GM18519 (cell line): ENCODE measurements at regions not wholly inside any gene's neighbourhood (a gene's known extent, or its start where the extent isn't known, plus 50 kb on each side); places are given as distances from the start of the nearest gene placed in this dataset.

ENCODE experiments used
- ATAC-seq: cut with Tn5 transposase; IDR thresholded peaks from one replicate; pipeline ENCODE4 v1.9.1; 2021; ENCODE audit warnings: mild to moderate bottlenecking, moderate library complexity; ENCODE audit not compliant: unreplicated experiment, low FRiP score

DNA sequence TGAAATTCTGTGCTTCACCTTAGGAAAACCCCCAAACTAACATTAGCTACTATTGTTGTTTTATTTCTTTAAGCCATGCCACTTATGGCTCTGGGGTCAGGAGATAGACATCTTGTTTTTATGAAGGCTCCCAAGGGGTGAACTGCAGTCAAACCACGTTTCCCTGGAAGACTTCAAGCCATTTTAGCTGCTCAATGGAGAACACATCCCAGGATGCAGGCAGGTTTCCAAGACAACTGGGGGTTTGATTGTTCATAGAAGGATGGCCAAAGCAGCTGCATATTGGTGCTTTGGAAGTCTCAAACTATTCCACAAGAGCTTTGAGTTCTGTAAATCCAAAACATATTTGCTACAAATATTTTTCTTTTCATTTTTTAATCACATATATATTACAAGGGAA, 818.0 kb downstream of the MAFB start:
- no peak for ATAC-seq

DNA sequence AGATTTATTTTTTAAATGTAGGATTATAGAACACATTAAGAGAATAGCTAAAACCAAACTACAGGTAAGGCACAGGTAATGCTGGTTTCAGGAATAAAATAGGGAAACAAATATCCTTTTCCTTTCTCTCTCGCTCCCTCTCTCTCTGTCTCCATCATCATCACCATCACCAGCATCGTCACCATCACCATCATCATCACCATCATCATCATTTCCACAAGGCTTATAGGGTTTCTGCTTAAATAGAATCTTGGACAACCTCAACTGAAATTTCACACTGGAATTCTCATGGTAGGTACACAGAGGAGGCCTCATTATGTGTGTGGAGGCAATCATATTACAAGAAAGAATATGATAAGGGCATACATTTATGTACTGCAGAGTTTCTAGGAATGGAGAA, 823.6 kb downstream of the MAFB start:
- no peak for ATAC-seq

DNA sequence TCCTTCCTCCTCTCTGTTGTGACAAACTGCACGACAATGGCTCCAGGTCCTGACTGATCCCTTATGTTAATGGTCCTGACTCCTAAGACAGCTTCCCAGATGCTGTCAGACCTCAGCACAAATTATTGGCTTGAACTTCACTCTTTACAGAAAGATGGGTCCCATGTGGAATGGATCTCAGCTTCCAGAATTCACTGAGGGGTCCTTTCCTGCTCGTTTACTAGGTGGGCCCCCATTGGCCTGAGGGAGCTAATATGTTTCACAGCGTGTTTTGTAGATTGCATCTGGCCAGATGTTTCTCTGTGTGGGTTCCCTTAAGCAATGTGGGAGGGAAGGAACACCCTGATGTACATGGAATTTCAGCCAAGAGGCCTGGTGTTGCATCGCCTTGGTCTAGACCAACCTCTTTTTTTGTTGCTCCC, 826.6 kb downstream of the MAFB start:
- ATAC-seq: no peak

DNA sequence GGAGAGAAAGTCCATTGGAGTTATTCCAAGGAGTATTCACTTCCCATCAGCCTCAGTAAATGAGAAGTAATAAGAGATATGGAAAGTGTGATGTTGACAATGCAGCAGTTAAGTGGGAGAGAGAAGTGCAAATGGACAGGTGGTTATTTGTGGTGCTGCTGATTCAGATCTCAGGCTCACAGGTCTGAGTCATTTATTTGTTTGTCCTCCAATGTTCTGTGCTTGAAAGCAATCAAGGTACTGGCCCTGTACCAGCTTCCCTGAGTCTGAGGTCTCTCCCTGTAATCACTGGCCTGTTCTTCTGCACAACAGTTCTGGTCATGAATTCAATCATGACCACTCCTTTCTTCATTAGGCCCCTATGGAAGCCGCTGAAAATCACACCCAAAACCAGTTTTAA, 827.7 kb downstream of the MAFB start:
- ATAC-seq: no peak

DNA sequence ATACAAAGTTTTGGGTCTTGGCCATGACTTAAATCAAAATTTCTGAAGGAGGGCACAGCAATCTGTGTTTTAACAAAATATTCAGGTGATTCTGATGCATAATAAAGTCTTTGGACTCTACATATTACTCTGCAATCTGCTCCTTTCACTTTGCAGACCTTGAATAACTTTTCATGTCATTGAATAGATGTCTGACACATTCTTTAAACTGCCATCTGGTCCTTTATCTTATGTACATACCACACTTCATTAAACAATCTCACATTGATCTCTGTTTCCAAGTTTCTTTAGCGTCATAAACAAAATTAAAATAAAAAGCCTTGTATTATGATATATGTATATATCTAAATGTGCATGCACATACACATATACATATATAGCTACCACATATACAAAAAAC, 831.2 kb downstream of the MAFB start:
- no peak for ATAC-seq

DNA sequence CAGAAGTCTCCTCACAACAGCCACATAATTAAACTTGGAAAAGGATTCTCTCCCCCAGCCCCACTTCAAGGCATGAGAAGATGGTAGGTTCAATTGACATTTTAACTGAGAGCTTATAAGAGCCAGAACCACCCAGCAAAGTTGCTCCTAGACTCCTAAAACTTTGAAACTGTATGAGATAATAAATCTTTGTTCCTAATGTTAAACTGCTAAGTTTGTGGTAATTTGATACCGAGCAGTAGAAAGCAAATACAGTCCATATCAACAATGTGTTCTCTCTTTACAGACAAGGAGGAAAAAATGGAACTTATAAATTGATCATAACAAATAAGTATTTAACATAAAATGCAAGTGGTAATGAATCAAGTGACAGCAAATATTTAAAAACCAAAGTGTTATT, 831.8 kb downstream of the MAFB start:
- no peak for ATAC-seq

DNA sequence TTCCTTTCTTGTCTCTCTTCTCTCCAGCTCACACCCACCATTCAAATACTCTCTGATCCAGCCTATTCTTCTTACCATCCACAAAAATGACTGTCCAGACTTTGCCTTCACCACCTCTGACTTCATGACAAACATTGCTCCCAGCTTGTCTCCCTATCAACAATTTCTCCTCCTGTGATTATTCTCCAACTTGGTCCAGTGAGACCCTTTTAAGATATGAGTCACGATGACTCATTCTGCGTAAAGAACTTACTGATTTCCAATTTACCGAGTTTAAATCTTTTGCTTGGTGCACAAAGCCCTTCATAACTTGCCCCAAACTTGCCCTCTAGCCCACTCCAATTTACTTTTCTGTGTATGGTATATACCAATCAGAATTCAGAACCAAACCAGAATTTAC, 833.2 kb downstream of the MAFB start:
- ATAC-seq: no peak

DNA sequence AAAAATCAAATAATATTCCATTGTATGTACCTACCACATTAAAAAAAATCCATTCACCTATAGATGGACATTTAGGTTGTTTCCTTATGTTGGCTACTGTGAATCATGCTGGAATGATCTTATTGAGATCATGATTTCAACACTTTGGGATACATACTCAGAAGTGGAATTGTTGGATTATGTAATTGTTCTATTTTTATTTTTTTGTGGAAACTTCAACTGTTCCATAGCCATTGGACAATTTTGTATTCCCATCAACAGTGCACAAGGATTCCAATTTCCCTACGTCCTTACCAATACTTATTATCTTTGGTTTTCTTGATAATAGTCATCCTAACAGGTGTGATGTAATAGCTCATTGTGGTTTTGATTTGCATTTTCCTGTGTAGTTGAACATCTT, 834.0 kb downstream of the MAFB start:
- no peak for ATAC-seq

DNA sequence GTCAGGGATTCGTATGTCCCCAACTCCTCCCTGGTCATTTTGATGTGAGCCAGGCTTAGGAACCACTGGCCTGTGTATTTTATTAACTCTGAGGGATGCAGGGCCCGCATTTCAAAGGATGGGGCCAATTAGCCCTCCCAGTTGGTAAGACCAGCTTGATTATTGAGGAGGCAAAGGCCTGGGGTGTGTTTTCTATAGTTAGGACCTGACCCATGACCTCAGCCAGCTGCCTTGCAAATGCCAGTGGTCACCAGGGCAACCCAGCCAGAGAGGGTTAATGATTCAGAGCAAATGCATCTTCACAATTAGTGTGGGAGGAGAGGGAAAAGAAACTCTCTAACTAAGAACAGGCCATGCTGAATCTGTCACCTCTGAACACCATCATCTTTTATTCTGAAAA, 835.4 kb downstream of the MAFB start:
- ATAC-seq: no peak

DNA sequence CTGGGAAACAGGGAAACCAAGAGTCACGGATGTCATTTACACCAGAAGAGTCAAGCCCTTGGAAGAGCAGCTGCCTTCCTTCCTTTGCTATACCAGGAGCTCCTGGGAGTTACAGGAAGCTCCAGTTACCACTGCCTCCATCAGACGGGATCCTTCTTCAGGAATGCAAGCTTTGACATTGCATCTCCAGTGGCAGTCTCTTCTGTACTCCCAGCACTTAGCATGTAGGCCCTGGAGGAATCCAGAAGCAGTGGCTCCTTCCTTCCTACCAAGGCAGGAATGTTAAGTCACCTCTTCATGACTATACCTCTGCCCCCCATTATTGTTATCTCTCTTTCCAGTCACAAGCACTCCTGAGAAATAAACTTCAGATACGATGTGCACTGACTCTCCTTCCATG, 836.0 kb downstream of the MAFB start:
- ATAC-seq: no peak

DNA sequence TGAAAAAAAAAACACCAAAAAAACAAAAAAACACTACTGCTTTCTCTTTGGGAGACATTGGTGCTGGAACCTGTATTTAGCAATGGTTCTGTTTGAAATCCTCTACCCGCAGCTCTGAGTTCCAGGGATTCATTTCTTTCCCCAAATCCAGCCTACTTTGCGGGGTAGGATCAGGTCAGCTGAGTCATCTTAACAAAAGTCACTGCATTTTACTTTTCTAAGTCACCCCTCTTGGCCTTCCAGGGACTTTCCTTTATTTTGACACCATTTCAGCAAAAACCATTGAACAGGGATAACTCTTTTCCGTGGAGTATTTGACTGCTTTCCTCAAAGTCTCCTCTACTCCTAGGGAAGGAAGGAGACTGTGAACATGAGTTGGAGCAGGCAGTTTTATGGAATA, 837.6 kb downstream of the MAFB start:
- ATAC-seq: no peak

DNA sequence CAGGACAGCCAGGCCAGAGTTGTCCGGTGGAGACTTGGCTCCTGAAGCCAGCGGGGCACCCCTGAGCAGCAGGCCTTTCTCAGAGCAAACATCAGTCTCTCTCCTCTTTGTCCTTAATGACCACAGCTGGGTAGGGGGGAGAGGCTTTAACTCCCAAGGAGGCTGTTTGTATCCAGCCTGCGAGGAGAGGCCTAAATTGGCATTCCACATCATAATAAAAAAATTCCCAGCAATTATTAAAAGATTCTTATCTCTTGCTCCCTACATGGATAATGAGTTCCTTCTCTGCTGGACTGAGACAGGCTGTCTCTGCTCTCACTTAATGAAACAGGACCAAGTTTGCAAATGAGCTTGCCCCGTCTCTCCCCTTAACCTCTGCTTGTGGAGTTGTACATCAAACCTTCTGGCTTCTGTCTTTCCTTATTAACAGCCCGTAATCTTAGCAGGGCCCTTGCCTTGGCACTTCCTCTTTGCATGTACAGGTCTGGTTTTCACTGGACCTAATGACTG, 838.2 kb downstream of the MAFB start:
- no peak for ATAC-seq

DNA sequence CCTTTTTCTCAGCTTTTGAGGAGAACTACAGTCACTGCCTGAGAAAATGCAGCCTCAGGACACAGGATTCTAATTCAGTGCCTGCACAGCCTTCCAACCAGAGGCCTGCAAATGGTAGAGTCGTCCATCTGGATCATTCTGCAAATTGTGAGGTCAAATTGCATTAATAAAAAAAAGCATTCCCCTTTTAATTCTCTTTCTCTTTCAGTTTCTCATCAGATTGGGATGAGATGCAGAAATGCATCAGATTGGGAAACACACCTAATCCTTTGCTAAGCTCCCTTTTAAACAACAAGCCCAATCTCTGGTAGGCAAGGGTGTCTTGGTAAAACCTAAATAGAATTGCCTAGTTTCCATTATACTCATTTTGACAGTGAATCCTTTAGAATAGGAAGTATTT, 838.8 kb downstream of the MAFB start:
- ATAC-seq: no peak

DNA sequence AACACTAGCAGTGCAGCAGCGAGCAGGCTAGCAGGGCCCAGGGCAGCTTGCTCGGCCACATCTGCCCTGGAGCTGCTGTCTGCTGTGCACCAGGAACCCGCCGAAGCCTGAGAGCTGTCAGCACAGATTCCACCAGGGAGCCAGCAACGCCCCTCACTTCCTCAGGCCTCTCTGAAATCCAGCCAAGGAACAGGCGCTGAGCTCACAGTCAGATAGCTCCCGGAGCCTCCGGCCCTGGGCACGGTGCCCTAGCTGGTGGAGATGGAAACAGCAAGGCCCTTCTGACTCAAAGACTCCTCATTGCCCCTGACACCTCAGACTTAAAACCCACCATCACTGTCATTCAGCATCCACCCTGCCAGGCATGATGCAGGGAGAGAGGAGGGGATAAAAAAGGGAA, 839.4 kb downstream of the MAFB start:
- no peak for ATAC-seq

DNA sequence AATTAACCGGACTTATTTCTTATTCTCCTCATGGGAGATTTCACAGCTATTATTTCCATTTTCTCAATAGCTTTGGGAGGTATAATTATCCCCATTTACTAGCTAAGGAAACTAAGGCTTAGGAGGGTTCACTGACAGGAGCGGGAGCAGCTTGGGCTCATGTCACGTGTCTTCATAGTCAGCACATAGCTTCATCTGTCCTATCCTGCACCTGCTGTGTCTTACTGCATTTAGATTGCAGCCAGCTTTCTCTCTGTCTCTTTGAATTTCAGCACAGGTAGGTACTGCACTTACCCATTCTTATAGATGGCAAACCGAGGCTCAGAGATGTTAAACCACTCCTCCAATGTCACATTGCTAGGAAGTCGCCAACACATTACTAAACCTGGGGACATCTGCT, 839.9 kb downstream of the MAFB start:
- no peak for ATAC-seq

DNA sequence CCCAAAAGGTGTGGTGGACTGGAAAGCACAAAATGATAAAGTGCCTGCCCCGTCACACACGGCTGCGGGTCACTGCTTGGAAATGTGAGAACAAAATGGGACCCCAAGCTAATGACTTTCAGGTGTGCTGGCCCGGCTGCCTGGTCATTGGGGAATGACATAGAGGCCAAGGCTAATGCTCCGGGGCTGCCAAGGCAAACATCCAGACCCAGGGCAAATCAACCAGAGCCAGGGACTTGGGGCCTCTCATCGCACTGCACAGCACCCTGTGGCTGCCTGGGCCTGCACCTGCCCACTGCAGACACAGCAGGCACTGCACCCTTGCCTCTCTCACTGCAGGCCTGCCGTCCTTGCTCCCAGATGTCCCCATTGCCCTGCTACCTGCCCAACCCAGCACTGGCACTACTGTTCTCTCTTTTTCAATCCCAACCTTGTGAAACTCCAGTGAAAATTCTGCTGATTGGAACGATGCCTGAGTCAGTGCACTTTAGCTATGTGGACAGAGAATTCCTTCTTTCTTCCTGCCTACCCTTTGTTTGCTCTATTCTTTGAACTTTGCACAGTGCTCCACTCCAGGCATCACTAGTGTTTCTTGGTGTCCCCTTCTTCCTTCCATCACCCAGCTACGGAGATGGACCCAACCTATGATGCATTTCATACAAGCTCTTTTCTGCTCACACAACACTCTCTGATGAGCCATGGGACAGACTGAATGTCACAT, 849.5 kb downstream of the MAFB start:
- no peak for ATAC-seq

DNA sequence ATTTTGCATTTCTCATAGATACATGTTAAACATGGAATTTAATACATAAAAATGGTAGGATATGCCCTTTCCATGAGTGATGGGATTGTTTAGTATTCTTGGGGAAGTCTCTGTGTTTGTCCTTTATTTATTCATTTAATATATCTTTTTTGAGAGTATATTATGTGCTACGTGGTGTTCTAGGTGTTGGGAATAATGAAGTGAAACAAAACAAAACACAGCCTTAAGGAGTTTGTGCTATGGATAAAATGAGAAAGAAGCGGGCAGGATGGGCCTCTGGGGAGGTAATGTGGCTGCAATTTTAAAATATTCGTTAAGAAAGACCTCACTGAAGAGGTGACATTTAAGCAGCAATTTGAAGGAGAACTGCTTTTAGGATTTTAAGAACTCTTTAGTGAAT, 851.5 kb downstream of the MAFB start:
- no peak for ATAC-seq

DNA sequence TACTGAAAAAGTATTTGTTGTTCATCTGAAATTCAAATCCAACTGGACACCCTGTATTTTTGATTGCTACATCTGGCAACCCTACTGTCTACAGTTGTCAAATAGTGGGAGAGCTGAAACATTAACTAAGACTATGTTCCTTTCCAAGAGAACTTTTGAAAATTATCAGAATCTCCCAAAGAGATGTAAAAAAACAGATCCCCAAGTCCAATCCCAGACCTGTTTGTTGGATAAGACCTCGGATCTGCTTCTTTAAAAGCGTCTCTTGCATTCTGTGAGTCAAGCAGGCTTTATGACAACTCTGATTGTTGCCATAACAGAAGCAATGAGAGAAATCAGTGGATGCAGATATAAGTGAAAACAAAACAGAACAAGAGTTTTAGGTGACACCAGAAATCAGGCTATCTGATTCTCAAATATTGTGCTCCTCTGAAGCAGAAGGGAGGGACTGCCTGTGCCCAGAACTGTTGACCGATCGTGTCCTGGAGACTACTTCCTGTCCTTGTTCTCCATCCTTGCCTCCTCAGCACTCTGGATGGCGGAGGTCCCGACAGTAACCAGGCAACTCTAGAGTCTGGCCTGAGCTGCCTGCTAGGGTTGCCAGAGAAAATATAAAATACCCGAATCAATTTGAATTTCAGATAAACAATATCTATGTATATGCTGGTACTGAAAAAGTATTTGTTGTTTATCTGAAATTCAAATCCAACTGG, 853.8 kb downstream of the MAFB start:
- ATAC-seq: no peak

DNA sequence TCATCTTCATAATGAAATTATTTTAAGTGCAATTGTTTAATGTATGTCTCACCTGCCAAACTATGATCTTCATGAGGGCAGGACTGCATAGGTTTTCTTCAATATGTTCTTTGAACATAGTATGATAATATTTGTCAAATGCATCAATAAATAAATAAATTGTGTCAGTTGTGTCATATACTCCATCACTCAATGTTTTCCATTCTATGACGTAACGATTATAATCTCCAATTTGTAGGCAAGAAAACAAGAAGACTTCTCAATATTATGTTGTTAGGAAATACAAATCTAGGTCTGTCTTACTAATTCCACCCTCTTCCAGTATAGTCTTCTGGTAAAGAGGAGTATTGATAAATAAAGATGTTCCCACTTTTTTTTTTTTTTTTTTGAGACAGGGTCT, 858.1 kb downstream of the MAFB start:
- ATAC-seq: no peak

DNA sequence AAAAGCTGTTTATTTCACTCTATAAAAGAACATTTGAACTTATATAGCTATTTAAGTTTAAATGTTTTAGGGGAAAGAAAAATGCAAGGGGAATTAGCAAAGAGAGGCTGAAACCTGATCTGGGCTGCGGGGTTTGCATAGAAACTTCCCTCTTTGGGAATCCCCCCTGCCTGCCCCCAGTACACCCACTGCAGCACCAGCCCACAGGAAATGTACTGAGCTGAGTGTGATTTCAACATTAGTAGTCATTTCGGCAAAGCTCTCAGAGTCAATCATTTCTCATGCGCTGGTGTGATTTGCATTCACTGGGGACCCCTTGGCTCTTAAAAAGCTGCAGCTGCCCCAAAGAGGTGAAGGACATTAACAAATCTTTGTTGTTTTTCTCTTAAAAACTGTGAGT, 859.4 kb downstream of the MAFB start:
- ATAC-seq: peak; percentile 71

DNA sequence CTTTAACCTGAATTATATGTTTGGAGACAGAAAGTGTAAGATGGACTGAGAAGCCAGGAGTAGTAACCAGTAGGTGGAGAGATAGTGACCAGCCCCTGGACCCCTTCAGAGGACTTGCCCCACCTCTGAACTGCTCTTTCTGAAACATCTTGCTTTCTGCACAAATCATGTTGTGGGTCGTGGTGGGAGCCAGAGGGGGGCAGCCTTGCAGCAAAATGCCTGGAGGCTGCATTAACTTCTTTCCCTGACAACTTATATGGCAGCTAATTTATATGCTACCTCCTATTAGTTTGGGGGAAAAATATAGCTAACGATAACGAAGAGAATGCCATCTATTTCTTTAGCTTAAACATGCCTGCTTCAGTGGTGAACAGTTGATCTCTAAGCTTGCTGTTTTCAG, 859.8 kb downstream of the MAFB start:
- ATAC-seq: no peak

DNA sequence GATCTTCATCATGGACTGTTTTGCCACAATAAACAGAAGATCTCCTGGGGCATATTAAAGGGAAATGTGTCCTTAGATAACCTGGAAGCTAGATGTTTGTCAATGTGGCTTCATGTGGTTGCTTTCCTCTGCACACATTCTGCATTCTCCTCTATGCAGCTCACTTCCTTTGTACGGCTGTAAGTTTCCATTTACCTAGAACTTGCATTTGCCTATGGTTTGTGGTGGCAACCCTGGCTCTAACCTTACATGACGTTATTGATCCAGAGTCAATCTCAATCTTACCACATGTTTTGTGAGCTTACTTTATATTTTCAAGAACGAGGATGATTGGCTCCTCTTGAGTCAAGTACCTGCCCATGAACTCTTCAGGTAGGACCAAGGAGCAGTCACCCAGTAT, 863.1 kb downstream of the MAFB start:
- ATAC-seq: peak; percentile 73
